Activated naive CD4-positive, alpha-beta T cell treated with anti-CD3 and anti-CD28 coated beads, Interleukin-2, amount 50 U/mL, for 24 hours (primary cell): ENCODE measurements at regions not wholly inside any gene's neighbourhood (a gene's known extent, or its start where the extent isn't known, plus 50 kb on each side); places are given as distances from the start of the nearest gene placed in this dataset.

Experiments used
- H3K27ac Mint-ChIP-seq: one replicate; pipeline ENCODE4 v1.8.0; 2021; ENCODE audit warnings: mild to moderate bottlenecking, mixed read lengths
- H3K27me3 Mint-ChIP-seq: one replicate; pipeline ENCODE4 v1.8.0; 2021; ENCODE audit warnings: mixed read lengths
- H3K36me3 Mint-ChIP-seq: one replicate; pipeline ENCODE4 v1.8.0; 2021; ENCODE audit warnings: mixed read lengths
- H3K4me1 Mint-ChIP-seq: one replicate; pipeline ENCODE4 v1.8.0; 2021; ENCODE audit warnings: mixed read lengths
- H3K4me3 Mint-ChIP-seq: one replicate; pipeline ENCODE4 v1.8.0; 2021; ENCODE audit warnings: mild to moderate bottlenecking, mixed read lengths
- H3K9me3 Mint-ChIP-seq: one replicate; pipeline ENCODE4 v1.8.0; 2021; ENCODE audit warnings: mixed read lengths

- no peaks in the 10 kb centered on the region for H3K4me1 Mint-ChIP-seq
- H3K36me3 Mint-ChIP-seq = no peaks in the 10 kb centered on the region
- H3K9me3 Mint-ChIP-seq = peaks cover 11% of the 10 kb centered on the region
- H3K27me3 Mint-ChIP-seq = no peaks in the 10 kb centered on the region
- no peak overlapping the region for H3K27ac Mint-ChIP-seq
- H3K4me3 Mint-ChIP-seq = no peak overlapping the region
Observed at GRCh38 chr10:128943111-128943510, 523.9 kb upstream of the MGMT start.

GRCh38 chr10:128945398-128945797 is 521.6 kb upstream of the MGMT start:
- Mint-ChIP-seq H3K27ac (no peak overlapping the region), H3K36me3 (no peaks in the 10 kb centered on the region), H3K9me3 (peaks cover 11% of the 10 kb centered on the region), H3K4me3 (no peak overlapping the region), H3K4me1 (no peaks in the 10 kb centered on the region), H3K27me3 (no peaks in the 10 kb centered on the region)

GRCh38 chr10:128950159-128950915 is 516.7 kb upstream of the MGMT start:
- Mint-ChIP-seq H3K27me3 (no peaks in the 10 kb centered on the region), H3K9me3 (peaks cover 7% of the 10 kb centered on the region), H3K27ac (no peak overlapping the region), H3K4me3 (no peak overlapping the region), H3K4me1 (no peaks in the 10 kb centered on the region), H3K36me3 (no peaks in the 10 kb centered on the region)

DNA sequence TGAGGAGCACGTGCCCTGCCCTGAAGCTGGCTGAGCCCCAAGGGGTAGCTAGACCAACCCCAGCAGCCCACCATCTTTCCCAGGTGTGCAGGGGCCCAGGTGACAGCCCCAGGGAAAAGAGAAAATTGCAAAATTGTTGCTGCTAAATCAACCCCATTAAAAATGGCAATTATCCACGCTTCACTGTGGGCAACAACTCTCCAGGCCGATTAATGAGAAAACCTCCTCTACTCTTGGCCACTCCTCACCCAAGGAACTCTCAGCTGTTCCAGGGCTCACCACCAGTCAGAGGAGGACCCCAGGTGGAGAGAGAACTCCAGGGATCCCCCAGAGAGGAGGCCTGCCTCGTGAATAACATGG is 516.1 kb upstream of the MGMT start:
- H3K27me3 Mint-ChIP-seq = no peaks in the 10 kb centered on the region
- H3K9me3 Mint-ChIP-seq = peaks cover 7% of the 10 kb centered on the region
- no peak overlapping the region for H3K4me3 Mint-ChIP-seq
- H3K4me1 Mint-ChIP-seq = no peaks in the 10 kb centered on the region
- no peak overlapping the region for H3K27ac Mint-ChIP-seq
- H3K36me3 Mint-ChIP-seq = no peaks in the 10 kb centered on the region

GRCh38 chr10:128952856-128953255 is 514.2 kb upstream of the MGMT start:
- Mint-ChIP-seq H3K9me3 (no peaks in the 10 kb centered on the region), H3K36me3 (no peaks in the 10 kb centered on the region), H3K4me3 (no peak overlapping the region), H3K27ac (no peak overlapping the region), H3K27me3 (no peaks in the 10 kb centered on the region), H3K4me1 (no peaks in the 10 kb centered on the region)

DNA sequence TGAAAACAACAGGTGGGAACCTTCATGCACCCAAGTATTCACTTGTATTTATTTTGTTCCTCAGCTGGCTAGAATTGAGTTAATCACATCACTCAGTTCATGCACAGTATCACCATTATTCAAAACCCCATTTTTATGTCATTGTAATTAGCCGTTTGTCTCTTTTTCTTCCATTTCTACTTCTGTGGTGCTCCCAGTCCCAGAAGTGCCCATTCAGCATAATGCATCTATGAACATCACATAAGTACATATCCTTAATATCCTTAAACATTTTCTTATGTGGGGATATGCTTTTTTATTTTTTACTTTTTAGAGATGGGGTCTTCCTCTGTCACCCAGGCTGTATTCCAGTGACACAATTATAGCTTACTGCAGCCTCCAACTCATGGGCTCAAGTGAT is 510.9 kb upstream of the MGMT start:
- no peak overlapping the region for H3K4me3 Mint-ChIP-seq
- H3K27ac Mint-ChIP-seq = no peak overlapping the region
- H3K36me3 Mint-ChIP-seq = no peaks in the 10 kb centered on the region
- no peaks in the 10 kb centered on the region for H3K27me3 Mint-ChIP-seq
- no peaks in the 10 kb centered on the region for H3K9me3 Mint-ChIP-seq
- H3K4me1 Mint-ChIP-seq = no peaks in the 10 kb centered on the region

DNA sequence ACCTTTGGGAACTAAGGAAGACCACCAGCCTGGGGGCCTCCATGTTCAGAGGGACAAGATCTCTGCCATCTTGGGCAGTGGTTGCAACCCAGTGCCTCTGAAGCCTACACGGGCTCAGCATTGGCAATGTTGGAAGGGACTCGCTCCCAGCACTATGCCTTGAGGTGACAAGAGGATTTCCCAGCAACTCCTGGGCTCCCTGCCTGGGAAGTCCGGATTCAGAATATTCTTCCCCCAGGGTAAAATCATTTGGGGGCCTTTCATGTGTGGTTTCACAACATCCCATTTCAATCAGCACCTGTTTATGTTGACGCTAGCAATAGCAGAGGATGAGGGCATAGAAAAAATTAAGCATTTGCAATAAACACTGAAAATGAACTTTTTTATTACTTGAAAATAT is 509.8 kb upstream of the MGMT start:
- H3K4me3 Mint-ChIP-seq = no peak overlapping the region
- no peaks in the 10 kb centered on the region for H3K36me3 Mint-ChIP-seq
- H3K4me1 Mint-ChIP-seq = no peaks in the 10 kb centered on the region
- H3K27me3 Mint-ChIP-seq = no peaks in the 10 kb centered on the region
- H3K27ac Mint-ChIP-seq = no peak overlapping the region
- H3K9me3 Mint-ChIP-seq = no peaks in the 10 kb centered on the region

DNA sequence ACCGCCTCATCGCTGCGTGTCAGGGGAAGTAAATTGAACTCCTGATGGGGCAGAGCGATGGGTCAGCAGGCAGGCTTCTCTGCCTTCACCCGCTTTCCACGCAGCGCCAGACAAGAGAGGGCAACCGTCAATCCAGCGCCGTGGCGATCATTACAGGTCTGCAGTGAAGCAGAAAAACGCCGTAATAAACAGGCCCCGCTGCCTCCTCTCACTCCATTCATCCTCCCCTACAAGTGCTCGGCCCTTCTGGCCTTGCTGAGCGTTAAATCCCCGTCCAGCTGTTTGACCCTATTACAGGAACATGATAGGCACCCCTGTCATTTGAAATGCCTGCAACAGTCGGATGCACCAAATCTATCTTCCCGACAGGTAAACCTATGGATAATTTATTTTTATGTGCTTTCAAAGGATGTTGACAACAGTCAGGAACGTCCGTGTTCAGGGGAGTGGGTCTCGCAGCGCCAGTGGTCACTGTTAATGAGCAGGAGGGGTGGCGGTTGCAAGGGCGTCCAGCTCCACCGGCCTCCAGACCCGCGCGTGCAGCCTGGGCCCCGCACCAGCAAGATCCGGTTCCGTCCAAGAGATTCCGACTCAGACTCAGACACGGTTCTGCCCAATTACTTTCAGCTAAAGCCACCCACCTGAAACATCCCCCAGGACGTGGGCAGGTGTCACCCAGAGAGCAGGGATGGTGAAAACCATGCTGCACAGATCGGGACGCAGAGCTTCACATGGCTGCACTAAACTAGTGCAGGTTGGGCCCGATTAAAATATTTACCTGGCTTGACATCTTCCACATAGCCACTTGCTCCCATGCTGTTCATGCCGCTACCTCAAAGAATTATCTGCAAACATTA is 508.0 kb upstream of the MGMT start:
- no peak overlapping the region for H3K27ac Mint-ChIP-seq

DNA sequence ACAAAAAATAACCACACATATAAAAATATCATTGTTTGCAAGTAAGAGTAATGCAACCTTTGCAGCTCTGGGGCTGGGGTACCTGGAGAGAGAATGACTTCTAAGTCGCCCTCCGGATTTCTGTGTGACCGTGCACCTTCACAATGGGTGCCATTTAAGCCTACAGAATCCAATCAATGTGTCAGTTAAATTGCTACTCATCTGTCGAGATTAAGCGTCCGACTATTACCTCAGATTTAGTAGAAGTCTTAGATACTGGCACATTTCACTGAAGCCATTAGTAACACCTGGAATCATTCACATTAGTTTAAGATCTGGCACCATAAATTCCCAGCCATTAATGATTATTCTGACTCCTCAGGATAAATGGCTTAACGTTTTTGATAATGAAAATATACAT is 507.3 kb upstream of the MGMT start:
- no peaks in the 10 kb centered on the region for H3K27me3 Mint-ChIP-seq

More for the DNA sequence above, 508.0 kb upstream of the MGMT start:
- H3K4me3 Mint-ChIP-seq = no peak overlapping the region
- H3K4me1 Mint-ChIP-seq = no peaks in the 10 kb centered on the region
- H3K9me3 Mint-ChIP-seq = no peaks in the 10 kb centered on the region
- H3K27me3 Mint-ChIP-seq = no peaks in the 10 kb centered on the region
- no peaks in the 10 kb centered on the region for H3K36me3 Mint-ChIP-seq

GRCh38 chr10:128960517-128960916 is 506.5 kb upstream of the MGMT start:
- Mint-ChIP-seq H3K9me3 (no peaks in the 10 kb centered on the region), H3K36me3 (no peaks in the 10 kb centered on the region), H3K4me1 (no peaks in the 10 kb centered on the region), H3K4me3 (no peak overlapping the region), H3K27ac (no peak overlapping the region), H3K27me3 (no peaks in the 10 kb centered on the region)

More for the DNA sequence above, 507.3 kb upstream of the MGMT start:
- H3K4me1 Mint-ChIP-seq = no peaks in the 10 kb centered on the region
- no peak overlapping the region for H3K4me3 Mint-ChIP-seq
- no peaks in the 10 kb centered on the region for H3K36me3 Mint-ChIP-seq
- no peaks in the 10 kb centered on the region for H3K9me3 Mint-ChIP-seq
- no peak overlapping the region for H3K27ac Mint-ChIP-seq

DNA sequence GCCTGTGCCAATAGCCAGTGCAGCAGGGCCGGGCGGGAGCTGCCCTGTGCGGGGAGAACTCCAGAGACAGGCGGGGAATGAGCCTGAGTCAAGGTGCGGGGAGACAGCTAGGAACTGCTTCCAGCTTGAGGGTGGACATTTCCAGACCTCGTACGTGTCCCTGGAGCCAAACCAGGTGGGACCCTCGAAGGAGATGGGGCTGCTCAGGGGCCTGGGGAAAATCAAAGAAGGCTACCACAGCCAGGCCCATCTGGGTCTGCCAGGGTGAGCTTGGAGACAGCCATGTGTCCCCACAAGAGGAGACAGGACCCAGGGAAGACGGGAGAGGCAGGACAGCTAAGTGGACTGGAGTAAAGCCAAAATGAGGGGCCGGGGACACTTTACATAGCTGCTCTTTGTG is 504.9 kb upstream of the MGMT start:
- H3K27me3 Mint-ChIP-seq = no peaks in the 10 kb centered on the region
- H3K4me3 Mint-ChIP-seq = no peak overlapping the region
- H3K27ac Mint-ChIP-seq = no peak overlapping the region
- H3K4me1 Mint-ChIP-seq = no peaks in the 10 kb centered on the region
- H3K36me3 Mint-ChIP-seq = no peaks in the 10 kb centered on the region
- no peaks in the 10 kb centered on the region for H3K9me3 Mint-ChIP-seq

DNA sequence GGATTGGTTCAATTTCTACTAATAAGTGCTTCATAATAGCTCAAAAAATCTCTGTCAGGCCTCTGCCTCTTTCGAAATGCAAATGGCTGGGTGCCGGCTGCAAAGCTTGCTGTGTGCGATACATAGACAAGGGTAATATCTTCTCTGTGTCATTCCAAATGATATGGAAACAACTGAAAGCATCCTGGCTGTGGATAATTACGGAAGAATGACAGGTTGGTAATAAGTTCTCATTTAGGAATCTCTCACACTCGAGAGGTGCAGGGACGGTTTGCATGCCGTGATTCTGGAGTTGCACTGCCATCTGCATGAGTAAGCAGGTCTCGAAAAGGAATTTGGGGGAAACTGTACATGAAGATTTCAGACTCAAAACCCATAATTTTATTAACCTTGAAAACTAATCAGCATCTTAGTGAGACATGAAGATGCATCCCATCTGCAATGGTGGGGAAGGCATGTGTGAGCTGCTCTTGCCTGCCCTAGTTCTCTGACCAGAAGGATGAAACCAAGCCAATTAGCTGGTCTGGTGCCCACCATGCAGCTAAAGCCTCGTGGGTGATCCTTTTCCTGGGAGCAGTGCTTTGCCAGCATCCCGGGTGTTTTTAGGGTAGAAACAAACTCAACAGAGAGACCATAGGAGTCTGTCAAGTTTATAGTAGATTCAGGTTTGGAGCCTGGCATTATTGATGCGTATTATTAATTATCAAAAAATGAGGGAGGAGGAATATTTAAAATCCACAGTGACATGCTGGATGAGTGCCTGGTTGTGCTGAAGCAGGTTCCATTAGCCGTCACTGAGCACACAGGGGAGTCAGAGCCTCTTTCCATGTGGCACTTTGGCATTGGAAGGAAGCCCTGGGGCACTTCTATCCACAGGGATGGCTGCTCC is 503.6 kb upstream of the MGMT start:
- Mint-ChIP-seq H3K27ac (no peak overlapping the region), H3K4me3 (no peak overlapping the region), H3K4me1 (no peaks in the 10 kb centered on the region), H3K27me3 (no peaks in the 10 kb centered on the region), H3K9me3 (no peaks in the 10 kb centered on the region), H3K36me3 (no peaks in the 10 kb centered on the region)

DNA sequence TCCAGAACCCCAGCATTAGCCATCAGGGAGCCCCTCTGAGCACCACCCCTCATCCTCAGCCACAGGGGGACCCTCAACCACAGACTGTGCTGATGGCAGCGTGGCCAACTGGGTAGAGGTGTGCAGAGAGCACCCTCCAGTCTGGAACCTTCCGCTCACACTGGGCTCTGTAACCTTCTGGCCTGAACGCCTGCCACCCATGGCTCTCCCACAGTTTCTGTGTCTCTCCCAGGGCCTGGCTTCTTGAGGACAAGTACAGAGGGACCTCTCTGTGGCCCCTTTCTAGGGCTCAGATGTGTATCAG is 503.0 kb upstream of the MGMT start:
- Mint-ChIP-seq H3K27ac (no peak overlapping the region), H3K4me1 (no peaks in the 10 kb centered on the region), H3K9me3 (no peaks in the 10 kb centered on the region), H3K27me3 (no peaks in the 10 kb centered on the region), H3K4me3 (no peak overlapping the region), H3K36me3 (no peaks in the 10 kb centered on the region)

GRCh38 chr10:128967980-128968756 is 498.9 kb upstream of the MGMT start:
- Mint-ChIP-seq H3K4me1 (no peaks in the 10 kb centered on the region), H3K27me3 (peaks cover 4% of the 10 kb centered on the region), H3K27ac (no peak overlapping the region), H3K4me3 (no peak overlapping the region), H3K9me3 (no peaks in the 10 kb centered on the region), H3K36me3 (no peaks in the 10 kb centered on the region)

DNA sequence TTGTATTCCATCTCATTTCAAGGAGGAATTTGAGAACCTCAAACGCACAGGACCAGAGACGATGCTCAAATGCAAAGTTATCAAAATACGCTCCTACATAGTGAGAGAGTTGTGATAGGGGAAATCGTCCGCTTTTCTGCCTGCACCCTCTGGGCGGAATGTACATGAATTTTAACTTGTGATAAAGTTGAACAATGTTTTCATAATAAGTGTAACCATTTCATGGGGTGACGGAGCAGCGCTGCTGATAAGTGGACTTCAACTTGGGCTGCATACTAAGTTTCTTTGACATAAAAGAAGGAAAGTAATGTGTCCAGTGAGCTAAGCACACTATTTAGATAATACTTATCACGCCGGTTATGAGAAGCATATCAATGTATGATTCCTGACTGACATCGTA is 497.5 kb upstream of the MGMT start:
- no peaks in the 10 kb centered on the region for H3K36me3 Mint-ChIP-seq
- H3K9me3 Mint-ChIP-seq = no peaks in the 10 kb centered on the region
- no peak overlapping the region for H3K27ac Mint-ChIP-seq
- H3K4me1 Mint-ChIP-seq = no peaks in the 10 kb centered on the region
- no peak overlapping the region for H3K4me3 Mint-ChIP-seq
- peaks cover 4% of the 10 kb centered on the region for H3K27me3 Mint-ChIP-seq
